ENCODE measurements at regions not wholly inside any gene's neighbourhood (a gene's known extent, or its start where the extent isn't known, plus 50 kb on each side); places are given as distances from the start of the nearest gene placed in this dataset.

DNA sequence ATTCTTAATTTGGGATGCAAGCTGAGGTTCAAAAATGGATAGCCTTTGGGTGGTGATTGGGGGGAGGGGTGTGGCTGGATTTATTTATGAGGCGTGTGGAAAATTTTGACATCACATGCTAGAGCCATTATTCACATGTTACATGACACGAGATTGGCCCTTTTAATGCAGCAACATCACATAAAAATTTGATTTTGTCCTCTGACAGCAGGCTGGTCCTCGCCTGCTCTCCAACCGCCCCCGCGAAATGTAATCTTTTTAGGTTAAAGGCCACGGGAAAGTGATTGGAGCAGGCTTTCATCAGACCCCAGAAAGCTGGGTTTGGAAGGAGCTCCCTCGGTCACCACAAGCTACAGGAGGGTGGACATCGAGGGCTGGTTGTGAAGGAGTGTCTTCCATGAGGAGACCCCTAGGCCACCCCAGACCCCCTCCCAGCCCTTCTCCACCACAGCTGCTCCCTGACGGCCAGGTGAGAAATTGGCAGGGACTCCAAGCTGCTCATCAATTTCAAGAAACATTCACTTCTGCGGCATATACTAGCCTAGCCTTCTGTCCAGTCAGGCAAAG, 502.7 kb upstream of the PSMD7 start:
- H3K9me3 ChIP-seq: no peaks in the 10 kb centered on the region
- H3K4me3 ChIP-seq: no peak overlapping the region
- H3K4me1 ChIP-seq (ENCODE audit: low read depth): no peaks in the 10 kb centered on the region
- DNase-seq (no peak), ATAC-seq (no peak)
- no peak for TF ChIP-seq CTCF (IDR thresholded peaks at IDR 0.05)
- intact Hi-C loops (cut with DNase I, micrococcal nuclease): no loop called here
- H3K36me3 ChIP-seq (ENCODE audit: low read depth): no peaks in the 10 kb centered on the region

GRCh38 chr16:73793260-73793659, 503.4 kb upstream of the PSMD7 start:
- DNase-seq (no peak), ATAC-seq (no peak)
- H3K4me1 ChIP-seq (ENCODE audit: low read depth): no peaks in the 10 kb centered on the region
- no peak for TF ChIP-seq CTCF (IDR thresholded peaks at IDR 0.05)
- no peak overlapping the region for H3K4me3 ChIP-seq
- intact Hi-C loops (cut with DNase I, micrococcal nuclease): no loop called here
- no peaks in the 10 kb centered on the region for H3K9me3 ChIP-seq
- H3K36me3 ChIP-seq (ENCODE audit: low read depth): no peaks in the 10 kb centered on the region

DNA sequence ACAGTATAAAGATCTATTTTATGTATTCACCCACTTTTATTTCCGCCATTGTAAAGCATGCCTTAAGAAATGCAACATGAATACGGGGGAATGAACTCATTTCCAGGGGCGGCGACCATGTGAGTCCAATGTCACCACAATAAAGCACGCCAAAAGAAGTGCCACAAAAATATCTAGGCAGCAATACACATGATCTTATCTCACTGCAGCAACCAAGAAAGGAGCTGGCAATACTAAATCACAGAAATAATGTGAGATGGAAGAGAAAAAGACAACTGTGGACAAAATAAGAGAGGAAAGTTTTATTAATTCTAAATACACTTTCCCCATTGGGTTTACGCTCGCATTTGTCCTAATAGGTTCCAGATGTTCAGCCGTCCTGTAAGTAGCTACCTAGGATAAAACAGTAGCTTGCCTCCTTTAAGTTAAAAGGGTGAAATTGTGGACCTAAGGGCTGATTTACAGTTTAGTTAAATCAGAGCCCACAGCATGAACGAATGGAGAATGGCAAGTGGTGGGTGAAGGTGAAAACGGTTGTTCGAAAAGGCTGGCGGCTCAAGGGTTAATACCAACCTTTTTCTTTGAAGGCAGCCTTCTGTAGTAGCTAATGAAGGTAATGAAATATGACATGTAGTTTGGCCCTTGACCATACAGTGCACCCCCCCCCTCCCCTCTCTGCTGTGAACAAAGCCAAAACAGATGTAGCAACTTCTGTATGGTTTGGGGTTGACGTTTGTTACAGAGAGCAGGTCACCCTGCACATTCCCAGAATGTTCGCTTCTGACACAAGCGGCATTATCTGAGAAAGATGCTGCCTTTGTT, 504.2 kb upstream of the PSMD7 start:
- no peaks in the 10 kb centered on the region for H3K9me3 ChIP-seq
- H3K4me3 ChIP-seq: no peak overlapping the region
- ATAC-seq (no peak), DNase-seq (no peak)
- H3K36me3 ChIP-seq (ENCODE audit: low read depth): no peaks in the 10 kb centered on the region
- intact Hi-C loops (cut with DNase I, micrococcal nuclease): no loop called here
- H3K4me1 ChIP-seq (ENCODE audit: low read depth): no peaks in the 10 kb centered on the region
- no peak for TF ChIP-seq CTCF (IDR thresholded peaks at IDR 0.05)

DNA sequence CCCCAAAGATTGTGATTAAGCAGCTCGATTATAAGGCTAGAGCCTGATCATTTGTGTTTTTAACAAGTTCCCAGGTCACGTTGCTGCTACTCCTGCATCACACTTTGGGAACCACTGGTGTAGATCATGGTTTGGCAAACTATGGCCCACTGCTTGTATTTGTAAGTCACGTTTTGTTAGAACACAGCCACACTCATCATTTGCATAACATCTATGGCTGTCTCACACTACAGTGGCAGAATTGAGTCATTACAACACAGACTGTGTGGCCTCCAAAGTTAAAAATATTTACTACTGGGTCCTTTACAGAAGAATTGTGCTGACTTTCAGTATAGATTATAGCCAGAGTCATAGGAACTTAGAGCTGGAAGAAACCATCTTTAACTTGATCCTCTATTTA, 515.3 kb upstream of the PSMD7 start:
- Histone ChIP-seq H3K4me3 (no peak overlapping the region), H3K36me3 (ENCODE audit: low read depth) (no peaks in the 10 kb centered on the region), H3K9me3 (no peaks in the 10 kb centered on the region), H3K4me1 (ENCODE audit: low read depth) (no peaks in the 10 kb centered on the region)
- DNase-seq (no peak), ATAC-seq (no peak)
- intact Hi-C loops (cut with DNase I, micrococcal nuclease): no loop called here
- no peak for TF ChIP-seq CTCF (IDR thresholded peaks at IDR 0.05)

DNA sequence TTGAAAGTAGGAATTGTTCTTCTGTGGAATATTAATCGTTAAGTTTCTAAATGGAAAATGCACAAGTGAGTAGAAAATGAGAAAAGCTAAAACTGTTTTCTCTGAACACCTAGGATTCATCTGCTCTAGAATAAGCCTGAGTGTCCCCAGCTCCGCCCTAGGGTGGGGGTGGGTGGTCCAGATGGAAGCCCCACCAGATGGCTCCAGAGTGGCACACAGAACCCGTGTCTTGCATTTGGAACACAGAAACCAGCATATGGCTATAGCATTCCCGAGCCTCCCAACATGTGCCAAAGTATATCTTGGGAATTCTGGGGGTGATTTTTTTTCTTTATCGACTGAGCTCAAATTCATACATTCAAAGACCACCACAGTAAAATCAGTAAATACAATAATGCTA, 517.7 kb upstream of the PSMD7 start:
- DNase-seq: no peak
- intact Hi-C loops (cut with DNase I, micrococcal nuclease): no loop called here
- H3K9me3 ChIP-seq: no peaks in the 10 kb centered on the region
- no peak for ATAC-seq
- H3K4me1 ChIP-seq (ENCODE audit: low read depth): no peaks in the 10 kb centered on the region
- no peak for TF ChIP-seq CTCF (IDR thresholded peaks at IDR 0.05)
- H3K36me3 ChIP-seq (ENCODE audit: low read depth): no peaks in the 10 kb centered on the region
- H3K4me3 ChIP-seq: no peak overlapping the region
